ENCODE measurements at regions not wholly inside any gene's neighbourhood (a gene's known extent, or its start where the extent isn't known, plus 50 kb on each side); places are given as distances from the start of the nearest gene placed in this dataset.

DNA sequence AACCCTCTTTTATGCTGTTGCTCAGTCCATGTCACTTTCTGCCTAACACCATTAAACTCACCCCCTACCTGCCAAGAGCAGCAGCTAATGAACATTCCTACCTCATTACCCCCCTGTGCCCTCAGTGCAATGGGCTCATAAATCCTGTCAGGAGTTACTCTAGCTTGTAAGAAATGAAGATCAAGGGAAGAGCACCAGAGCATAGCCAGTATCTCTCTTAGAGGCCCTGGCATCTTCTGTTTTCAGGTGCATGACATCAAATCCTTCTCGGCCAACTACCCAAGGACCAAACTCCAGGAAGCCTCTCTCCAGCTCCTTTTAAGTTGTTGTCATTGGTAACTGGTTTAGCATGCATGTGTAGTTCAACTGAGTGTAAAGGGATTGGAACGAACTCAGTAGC lies 75.1 kb downstream of the FOXI2 start:
- TF ChIP-seq, protein P1, sequence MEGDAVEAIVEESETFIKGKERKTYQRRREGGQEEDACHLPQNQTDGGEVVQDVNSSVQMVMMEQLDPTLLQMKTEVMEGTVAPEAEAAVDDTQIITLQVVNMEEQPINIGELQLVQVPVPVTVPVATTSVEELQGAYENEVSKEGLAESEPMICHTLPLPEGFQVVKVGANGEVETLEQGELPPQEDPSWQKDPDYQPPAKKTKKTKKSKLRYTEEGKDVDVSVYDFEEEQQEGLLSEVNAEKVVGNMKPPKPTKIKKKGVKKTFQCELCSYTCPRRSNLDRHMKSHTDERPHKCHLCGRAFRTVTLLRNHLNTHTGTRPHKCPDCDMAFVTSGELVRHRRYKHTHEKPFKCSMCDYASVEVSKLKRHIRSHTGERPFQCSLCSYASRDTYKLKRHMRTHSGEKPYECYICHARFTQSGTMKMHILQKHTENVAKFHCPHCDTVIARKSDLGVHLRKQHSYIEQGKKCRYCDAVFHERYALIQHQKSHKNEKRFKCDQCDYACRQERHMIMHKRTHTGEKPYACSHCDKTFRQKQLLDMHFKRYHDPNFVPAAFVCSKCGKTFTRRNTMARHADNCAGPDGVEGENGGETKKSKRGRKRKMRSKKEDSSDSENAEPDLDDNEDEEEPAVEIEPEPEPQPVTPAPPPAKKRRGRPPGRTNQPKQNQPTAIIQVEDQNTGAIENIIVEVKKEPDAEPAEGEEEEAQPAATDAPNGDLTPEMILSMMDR (IDR thresholded peaks at IDR 0.05) = no peak
- TF ChIP-seq POLR2A (IDR thresholded peaks at IDR 0.05) = no peak

Measured in esophagus squamous epithelium (tissue), 4 donors.